ENCODE measurements at regions not wholly inside any gene's neighbourhood (a gene's known extent, or its start where the extent isn't known, plus 50 kb on each side); places are given as distances from the start of the nearest gene placed in this dataset.

GRCh38 chr7:131905471-131905973, 349.1 kb upstream of the PODXL start:
- H3K4me1 Mint-ChIP-seq (ENCODE audit: low read depth, unreplicated experiment) = peaks cover 4% of the 10 kb centered on the region
- no peak for TF ChIP-seq CTCF (IDR thresholded peaks at IDR 0.05; ENCODE audit: partially characterized antibody, unreplicated experiment)
- no peak overlapping the region for H3K27ac Mint-ChIP-seq (ENCODE audit: unreplicated experiment)
- peaks cover 15% of the 10 kb centered on the region for H3K27me3 Mint-ChIP-seq (ENCODE audit: unreplicated experiment)
- peaks cover 6% of the 10 kb centered on the region for H3K9me3 Mint-ChIP-seq (ENCODE audit: unreplicated experiment)
- DNase-seq = no peak
- no peak overlapping the region for H3K4me3 Mint-ChIP-seq (ENCODE audit: unreplicated experiment)
- H3K36me3 Mint-ChIP-seq (ENCODE audit: unreplicated experiment) = peaks cover 12% of the 10 kb centered on the region

DNA sequence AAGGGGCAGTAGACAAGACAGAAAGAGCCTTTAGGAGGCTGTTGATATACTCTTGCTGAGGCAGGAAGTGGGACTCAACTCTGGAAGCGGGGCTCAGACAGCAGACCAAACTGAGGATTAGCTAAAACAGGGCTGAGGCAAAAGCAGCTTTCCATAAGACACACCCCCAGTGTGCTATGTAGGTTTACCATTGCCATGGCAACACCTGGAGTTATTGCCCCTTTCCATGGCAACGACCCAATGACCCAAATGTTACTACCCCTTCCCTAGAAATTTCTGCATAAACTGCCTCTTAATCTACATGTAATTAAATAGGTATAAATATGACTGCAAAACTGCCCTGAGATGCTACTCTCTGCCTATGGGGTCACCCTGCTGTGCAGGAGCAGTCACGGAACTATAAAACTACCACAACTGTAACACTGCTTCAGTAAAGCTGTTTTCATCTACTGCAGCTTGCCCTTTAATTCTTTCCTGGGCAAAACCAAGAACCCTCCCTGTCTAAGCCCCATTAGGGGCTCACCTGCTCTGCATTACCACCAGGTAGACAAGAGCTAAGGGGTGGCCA, 348.4 kb upstream of the PODXL start:
- no peak for DNase-seq
- Mint-ChIP-seq H3K9me3 (ENCODE audit: unreplicated experiment) (peaks cover 3% of the 10 kb centered on the region), H3K27me3 (ENCODE audit: unreplicated experiment) (peaks cover 10% of the 10 kb centered on the region), H3K27ac (ENCODE audit: unreplicated experiment) (no peak overlapping the region), H3K36me3 (ENCODE audit: unreplicated experiment) (peaks cover 5% of the 10 kb centered on the region), H3K4me3 (ENCODE audit: unreplicated experiment) (no peak overlapping the region), H3K4me1 (ENCODE audit: low read depth, unreplicated experiment) (peaks cover 5% of the 10 kb centered on the region)
- TF ChIP-seq CTCF (IDR thresholded peaks at IDR 0.05; ENCODE audit: partially characterized antibody, unreplicated experiment) = no peak

GRCh38 chr7:131903315-131903714, 346.9 kb upstream of the PODXL start:
- no peak for DNase-seq
- H3K9me3 Mint-ChIP-seq (ENCODE audit: unreplicated experiment) = peaks cover 3% of the 10 kb centered on the region
- H3K27me3 Mint-ChIP-seq (ENCODE audit: unreplicated experiment) = peaks cover 5% of the 10 kb centered on the region
- no peak overlapping the region for H3K4me3 Mint-ChIP-seq (ENCODE audit: unreplicated experiment)
- TF ChIP-seq CTCF (IDR thresholded peaks at IDR 0.05; ENCODE audit: partially characterized antibody, unreplicated experiment) = no peak
- no peak overlapping the region for H3K27ac Mint-ChIP-seq (ENCODE audit: unreplicated experiment)
- H3K4me1 Mint-ChIP-seq (ENCODE audit: low read depth, unreplicated experiment) = peaks cover 5% of the 10 kb centered on the region
- H3K36me3 Mint-ChIP-seq (ENCODE audit: unreplicated experiment) = peaks cover 4% of the 10 kb centered on the region

GRCh38 chr7:131900785-131901287, 344.4 kb upstream of the PODXL start:
- no peaks in the 10 kb centered on the region for H3K36me3 Mint-ChIP-seq (ENCODE audit: unreplicated experiment)
- no peak for TF ChIP-seq CTCF (IDR thresholded peaks at IDR 0.05; ENCODE audit: partially characterized antibody, unreplicated experiment)
- peaks cover 16% of the 10 kb centered on the region for H3K4me1 Mint-ChIP-seq (ENCODE audit: low read depth, unreplicated experiment)
- H3K4me3 Mint-ChIP-seq (ENCODE audit: unreplicated experiment) = no peak overlapping the region
- no peak overlapping the region for H3K27ac Mint-ChIP-seq (ENCODE audit: unreplicated experiment)
- H3K9me3 Mint-ChIP-seq (ENCODE audit: unreplicated experiment) = peaks cover 4% of the 10 kb centered on the region
- DNase-seq = no peak
- peaks cover 2% of the 10 kb centered on the region for H3K27me3 Mint-ChIP-seq (ENCODE audit: unreplicated experiment)

DNA sequence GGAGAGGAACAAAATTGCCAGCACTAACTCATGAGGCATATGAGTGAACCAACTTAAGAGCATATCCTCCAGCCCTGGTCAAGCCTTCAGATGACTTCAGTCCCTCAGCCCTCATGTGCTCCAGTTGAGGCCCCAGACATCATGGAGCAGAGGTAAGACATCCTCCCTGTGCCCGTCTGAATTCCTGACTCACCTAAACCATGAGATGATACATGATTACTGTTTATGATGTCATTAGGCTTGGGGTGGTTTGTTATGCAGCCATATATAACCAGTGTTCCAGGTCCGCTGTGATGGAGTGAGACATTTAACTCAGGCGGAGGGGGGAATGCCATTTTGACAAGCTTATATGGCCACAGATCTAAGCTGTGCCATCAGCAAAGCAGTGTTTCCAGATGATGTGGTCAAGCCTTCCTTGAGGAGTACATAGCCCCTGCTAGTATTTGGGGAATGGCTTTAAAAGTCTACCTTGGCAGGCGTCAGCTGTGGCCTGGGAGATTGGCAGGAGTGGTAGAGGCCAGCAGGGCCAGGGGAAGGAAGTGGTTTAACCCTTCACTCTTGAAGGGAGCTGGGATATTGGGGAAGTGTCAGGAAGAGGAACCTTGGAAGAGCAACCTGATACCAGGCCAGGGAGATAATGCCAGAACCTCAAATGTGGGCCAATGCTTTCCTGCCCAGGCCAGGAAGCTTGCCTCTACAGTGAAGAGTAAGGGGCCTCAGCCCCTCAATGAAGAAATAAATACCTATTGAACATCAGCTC, 343.0 kb upstream of the PODXL start:
- no peak for DNase-seq
- H3K9me3 Mint-ChIP-seq (ENCODE audit: unreplicated experiment) = peaks cover 4% of the 10 kb centered on the region
- H3K27ac Mint-ChIP-seq (ENCODE audit: unreplicated experiment) = no peak overlapping the region
- no peaks in the 10 kb centered on the region for H3K36me3 Mint-ChIP-seq (ENCODE audit: unreplicated experiment)
- TF ChIP-seq CTCF (IDR thresholded peaks at IDR 0.05; ENCODE audit: partially characterized antibody, unreplicated experiment) = no peak
- H3K4me3 Mint-ChIP-seq (ENCODE audit: unreplicated experiment) = no peak overlapping the region
- peaks cover 16% of the 10 kb centered on the region for H3K4me1 Mint-ChIP-seq (ENCODE audit: low read depth, unreplicated experiment)
- H3K27me3 Mint-ChIP-seq (ENCODE audit: unreplicated experiment) = peaks cover 2% of the 10 kb centered on the region
